GM21786 (cell line): ENCODE measurements at regions not wholly inside any gene's neighbourhood (a gene's known extent, or its start where the extent isn't known, plus 50 kb on each side); places are given as distances from the start of the nearest gene placed in this dataset.

Experiments
- ATAC-seq: cut with Tn5 transposase; IDR thresholded peaks from one replicate; pipeline ENCODE4 v1.9.1; 2021; ENCODE audit not compliant: unreplicated experiment

DNA sequence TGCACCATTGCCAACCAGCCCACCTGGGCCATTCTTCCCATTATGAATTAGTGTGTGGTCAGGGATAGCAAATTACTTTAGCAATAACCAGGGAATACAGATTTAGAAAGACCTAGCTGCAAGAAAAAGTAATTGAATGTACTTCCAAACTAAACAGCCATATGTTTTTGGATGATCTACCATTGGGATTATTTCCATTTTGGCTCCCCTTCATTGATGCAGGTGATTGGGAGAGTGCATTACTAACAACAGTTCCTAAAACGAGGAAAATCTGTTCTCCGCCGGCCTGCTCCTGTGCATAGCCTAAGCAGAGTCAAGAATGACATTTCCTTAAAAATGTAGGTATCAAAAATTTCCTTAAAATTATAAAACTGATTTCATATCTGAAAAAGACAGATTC is 58.5 kb downstream of the MAIP1 start:
- no peak for ATAC-seq

DNA sequence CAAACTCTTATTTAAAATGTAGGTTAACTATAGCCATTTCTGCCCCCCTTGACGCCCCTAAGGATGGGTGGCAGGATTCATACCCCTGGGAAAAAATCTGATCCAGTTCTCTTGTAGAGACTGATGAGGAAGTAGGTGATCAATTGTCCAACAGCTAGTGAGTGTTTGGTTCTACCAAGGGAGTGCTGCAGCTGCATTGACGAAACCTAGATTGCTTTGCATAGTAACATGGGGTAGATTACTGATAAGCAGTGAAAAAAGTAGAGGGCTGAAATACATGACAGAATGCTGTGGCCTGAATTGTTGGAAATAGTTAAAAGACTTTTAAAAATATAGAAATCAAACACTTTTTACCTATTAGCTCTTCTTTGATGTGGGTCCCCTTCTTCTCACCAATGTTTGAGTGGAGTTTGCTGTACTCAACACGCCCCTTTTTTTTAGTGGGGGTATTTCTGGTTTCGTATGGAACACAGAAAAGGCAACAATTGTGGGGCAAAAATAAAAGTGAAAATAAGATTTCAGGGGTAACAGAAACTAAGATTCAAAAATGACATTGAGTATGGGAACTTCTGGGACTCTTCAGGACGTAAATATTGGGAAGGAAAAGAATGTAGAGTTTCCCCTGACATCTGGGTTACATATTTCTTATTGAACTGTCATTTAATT is 66.2 kb downstream of the MAIP1 start:
- no peak for ATAC-seq

DNA sequence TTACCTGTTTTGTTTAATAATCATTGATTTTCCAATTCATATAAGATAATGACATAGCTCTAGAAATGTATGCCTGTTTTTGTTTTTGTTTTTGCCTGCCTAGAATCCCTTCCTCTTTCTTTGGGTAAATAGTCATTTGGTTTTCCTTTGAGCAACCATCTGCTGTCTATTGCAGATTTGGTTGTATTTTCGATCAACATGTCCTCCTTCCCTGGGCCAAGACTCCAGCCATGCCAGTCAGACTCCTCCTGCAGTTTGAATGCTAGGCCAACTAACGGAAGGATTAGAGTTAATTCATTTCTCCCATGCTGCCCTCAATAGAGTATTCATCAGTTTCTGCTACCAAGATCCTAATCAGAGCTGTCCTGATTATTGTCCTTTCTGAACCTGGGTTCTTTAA is 67.1 kb downstream of the MAIP1 start:
- ATAC-seq = no peak

DNA sequence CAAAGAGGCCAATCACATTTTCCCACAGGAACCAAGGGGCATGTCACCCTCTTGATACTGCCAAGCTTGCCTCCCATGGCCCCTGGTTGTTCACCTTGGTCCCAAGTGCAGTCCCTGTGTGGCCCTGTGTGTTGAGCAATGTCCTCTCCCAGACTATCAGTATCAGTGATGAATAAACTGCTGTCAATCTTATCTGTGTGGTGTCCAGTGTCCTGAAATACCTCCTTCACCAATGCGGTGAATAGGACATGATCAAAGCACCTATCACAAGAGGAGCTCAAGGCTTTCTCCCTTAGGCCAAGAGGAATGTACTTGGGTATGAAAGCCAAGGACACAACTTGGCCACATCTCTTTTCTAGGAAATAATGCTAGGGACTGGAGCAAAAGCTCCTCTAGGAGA is 68.2 kb downstream of the MAIP1 start:
- ATAC-seq = no peak

DNA sequence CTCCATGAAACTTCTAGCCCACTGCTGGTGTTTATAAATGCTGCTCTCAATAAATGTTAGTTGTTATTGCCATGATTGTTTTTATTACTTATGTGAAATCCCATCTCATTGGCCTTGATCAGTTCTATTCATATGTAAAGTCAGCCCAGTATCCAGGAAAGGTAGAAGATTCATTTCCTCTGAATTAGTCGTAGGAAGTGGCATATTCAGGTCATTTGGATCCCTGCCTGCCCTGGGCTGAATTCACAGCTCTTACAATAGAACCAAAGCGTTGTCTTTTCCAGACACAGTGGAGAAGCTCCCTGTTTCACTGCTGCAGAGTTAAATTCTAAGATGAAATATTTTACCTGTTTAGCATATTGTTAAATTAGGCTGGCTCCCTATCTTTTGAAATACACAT is 70.3 kb downstream of the MAIP1 start:
- ATAC-seq = no peak

DNA sequence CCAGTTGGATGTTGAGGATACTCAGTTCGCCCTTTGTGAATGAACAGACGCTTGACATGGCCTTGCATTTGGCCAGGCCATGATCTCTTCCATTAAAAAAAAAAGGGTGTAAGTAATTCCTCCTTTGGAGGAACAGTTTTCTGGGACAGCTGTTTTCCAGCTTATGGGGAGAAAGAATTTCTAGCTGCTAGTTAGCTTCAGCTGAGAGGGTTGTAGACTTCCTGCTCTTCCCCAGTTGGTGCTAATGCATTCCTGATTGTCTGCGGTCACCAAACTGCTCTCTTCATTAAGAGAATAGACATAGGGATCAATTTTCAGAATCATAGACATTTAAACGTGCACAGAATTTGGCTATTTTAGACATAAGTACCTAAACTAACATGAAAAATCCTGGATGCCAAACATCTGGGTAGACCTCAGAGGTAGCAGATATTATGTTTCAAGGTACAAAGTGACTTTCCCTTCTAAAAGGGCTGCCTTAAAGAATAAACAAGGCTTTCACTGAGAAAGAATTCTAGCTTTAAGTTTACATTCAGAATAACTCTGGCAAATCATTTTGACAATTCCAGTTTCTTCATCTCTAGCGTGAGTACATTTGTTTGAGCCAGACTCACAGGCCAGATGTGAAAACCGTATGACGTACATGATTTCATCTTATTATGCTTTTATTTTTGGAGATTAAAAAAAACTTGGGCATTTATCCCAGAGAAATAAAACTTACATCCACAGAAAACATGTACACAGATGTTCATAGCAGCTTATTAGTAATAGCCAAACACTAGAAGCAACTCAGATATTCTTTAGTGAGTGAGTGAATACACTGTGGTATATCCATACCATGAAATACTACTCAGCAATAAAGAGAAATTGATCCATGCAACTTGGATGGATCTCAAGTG is 71.2 kb downstream of the MAIP1 start:
- no peak for ATAC-seq

DNA sequence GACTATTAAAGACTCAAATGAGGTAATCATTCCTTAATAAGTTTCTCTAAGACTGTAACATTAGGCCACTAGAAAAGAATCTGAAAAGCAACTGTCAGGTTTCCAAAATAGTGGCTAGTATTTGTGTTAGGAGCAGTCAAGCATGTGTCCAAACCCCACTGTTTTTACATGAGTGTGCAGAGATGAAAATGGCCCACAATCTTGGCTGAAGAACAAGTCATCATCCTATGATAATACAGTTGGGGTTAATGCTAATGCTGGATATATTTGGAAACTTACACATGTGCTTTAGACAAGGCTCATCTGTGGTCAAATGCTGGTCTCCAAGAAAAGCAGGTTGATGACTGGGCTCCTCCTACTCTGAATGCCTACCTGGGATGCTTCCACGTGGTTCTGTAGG is 73.6 kb downstream of the MAIP1 start:
- no peak for ATAC-seq

DNA sequence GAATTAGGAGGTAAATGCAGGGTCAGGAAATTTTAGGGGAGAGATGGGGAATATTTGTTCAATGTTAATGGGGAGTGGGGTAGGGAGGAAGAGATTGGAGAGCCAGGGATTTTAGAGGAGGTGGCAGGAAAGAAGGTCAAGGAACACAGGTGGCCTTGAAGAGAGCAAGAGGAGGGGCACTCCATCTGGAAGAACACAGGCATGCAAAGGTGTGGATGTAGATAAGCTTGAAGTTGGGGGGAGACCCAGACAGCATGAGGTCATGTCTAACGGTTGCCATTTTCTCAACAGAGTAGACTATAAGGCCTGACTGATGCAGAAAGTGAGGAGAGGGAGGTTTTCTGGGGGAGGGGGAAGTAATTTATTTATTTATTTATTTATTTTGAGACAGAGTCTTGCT is 77.5 kb downstream of the MAIP1 start:
- ATAC-seq = no peak

DNA sequence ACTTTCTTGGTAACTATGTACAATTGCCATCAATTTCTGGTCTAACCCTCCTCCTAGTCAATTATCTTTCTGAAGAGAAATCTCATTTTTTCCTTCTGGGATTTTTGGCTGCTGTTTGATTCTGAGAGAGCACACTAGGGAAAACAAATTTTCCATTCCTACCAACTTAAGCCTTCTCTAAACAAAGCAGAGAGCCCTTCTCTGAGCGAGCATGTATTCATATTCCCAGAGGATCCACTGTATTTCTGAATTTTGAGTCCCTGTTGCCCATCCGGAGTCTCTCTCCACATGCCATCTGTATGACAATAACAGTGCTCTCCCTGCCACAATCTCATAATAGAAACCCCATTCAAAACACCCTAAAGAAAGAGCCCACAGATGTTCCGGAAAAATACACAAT is 78.5 kb downstream of the MAIP1 start:
- no peak for ATAC-seq

DNA sequence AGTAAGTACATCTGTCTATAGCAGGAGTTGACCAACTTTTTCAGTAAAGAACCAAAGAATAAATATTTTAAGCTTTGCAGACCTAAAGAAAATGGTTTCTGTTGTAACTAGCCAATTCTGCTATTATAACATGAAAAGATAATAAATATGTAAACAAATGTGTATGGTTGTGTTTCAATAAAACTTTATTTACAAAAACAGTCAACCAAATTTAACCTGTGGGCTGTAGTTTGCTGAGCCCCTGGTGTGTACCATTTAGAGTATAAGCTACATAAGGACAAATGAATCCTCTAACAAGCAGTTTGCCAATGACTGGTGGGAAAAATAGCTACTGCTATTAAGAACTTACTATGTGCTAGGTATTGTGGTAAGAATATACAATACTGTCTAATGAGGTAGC is 79.4 kb downstream of the MAIP1 start:
- no peak for ATAC-seq

DNA sequence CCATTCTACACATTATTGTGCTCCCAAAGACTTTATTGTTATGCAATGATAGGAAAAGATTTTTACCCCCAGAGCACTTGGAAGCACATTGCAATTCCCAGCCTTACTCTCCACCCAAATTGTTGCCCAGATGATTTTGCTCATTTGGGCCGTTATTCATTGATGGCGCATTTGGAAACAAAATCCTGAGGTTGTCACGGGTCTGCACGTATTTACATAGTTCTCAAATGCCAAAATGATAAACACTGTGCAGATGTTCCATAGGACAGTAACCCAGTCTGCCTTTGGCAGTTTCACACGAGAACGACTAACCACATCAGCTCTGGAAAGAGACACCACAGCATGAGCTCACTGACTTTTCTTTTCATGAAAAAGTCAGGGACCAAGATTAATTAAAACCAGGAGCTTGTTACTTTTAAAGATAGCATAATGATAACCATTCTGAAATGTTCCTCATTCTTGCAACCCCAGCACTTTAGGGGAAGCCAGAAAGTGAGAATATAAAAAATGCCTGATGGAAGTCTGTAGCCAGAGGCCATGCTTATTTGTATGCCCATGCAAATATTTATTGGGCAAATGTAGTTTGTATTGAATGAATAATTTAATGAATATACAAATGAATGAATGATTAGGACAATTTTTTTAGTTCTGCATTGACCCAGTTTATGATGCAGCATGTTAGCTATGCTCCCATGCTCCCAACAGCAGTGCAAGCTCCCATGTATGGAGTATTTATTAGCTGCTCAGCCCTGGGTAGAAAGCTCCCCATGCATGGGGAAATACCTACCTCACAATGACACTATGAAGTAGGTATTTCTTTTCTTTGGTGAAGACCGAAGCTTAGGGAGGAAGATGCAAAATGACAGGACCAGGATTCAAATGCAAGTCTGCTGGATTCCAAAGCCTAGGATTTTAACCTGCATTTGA is 84.6 kb downstream of the MAIP1 start:
- ATAC-seq = no peak

DNA sequence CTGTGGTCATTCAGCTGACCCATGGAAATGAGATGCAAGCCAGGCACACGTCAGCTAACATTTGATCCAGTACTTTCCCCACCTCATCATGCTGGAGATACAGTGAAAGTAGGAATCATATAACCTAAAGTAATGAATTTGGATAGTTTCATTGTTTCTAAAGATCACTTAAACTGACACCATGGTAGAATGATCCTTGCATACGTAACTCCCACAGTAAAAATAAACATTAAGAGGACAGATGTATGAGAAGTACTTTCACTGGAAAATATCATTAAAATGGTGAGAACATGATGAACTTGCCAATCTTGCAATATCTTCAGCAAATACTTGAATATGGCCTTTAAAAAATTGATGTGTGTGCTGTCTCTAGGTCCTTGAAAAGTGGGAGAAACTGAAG is 85.4 kb downstream of the MAIP1 start:
- no peak for ATAC-seq

DNA sequence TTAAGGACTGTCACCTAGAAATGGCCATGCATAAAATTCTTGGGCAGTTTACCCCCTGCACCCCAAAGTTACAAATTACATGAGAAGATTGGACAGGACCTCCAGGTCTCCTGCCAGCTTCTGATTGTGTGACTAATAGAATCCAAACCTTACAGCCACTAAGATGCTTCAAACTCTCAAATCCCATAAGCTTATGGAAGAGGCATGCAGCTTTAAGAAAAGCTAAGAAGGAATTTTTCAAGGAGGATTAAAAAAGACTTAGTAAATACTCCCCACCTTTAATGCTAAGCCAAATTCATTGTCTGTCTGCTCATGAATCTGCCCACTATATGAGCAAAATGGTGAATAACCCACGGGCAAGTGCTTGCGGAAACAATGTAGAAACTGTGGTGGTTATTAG is 86.3 kb downstream of the MAIP1 start:
- no peak for ATAC-seq

DNA sequence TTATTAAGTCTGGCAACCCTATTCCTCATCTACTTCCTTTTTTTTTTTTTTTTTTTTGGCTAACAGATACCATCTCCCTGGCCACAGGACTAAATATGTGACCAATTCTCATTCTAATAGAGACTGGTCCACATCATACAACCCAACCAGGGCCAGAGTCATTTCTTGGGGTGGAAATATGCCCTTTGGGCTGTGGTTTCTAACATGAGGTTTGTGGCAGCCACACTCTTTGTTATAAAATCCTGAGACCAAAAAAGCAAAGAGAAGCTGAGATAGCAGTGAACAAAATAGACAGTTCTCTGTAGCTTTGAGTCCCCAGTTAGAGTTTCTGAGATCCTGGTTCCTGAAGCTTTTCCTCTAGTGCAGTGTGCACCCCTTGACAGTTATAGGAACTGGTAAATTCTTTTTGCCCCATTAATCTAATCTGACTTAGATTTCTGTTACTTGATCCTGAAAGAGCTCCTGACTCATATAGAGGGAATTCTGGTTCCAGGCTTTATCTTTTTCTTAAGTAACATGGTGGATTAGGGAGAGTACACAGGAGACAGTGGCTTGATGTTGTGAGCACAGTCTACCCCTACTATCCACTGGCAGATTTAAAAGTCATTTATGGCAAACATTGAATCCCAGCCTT is 86.8 kb downstream of the MAIP1 start:
- ATAC-seq = no peak

DNA sequence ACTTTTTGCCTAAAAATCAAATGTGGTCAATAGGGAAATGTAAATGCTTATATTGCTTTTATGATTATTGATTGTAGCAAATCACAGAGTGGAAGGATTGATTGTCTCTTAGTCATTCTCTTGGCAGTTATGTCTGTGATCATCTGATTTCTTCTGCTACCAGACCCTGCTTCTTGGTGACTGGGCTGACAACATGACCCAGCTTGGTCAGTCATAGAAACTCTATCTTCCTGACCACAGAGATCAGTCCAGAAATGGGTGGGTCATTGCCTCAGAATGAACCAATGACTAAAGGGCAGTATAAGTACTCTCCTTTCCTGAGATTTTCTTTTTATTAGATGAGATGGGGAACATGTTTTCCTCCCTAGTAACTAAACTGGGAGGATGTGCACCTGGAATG is 87.6 kb downstream of the MAIP1 start:
- no peak for ATAC-seq

DNA sequence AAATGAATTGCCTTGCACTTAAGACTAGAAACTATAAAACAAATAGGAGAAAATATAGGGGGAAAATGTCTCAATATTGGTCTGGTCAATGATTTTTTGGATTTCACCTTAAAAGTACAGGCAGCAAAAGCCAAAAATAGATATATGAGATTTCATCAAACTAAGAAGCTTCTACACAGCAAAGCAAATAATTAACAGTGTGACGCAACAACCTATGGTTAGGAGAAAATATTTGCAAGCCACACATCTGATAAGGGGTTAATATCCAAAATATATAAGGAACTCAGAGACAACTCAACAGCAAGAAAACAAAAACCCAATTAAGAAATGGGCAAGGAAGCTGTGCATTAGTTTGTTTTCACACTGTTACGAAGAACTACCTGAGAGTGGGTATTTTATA is 89.1 kb downstream of the MAIP1 start:
- no peak for ATAC-seq

DNA sequence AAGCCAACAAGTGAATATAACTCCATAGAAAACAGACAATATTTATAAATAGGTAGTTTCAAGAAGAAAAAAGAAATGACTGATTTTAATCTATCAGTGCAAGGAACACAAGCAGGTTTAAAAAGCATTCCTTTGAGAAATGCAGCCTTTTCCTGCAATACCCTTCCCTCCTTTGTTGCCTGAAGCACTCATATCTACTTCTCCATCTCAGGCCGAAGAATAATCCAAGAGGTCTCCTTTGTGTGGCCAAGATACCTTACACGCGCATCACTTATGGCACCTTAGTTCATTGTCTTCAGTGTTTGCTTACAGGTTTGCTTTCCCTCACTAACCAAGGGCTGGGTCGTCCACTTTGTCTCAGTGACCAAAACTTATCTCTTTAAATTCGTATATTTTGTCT is 93.0 kb downstream of the MAIP1 start:
- no peak for ATAC-seq

DNA sequence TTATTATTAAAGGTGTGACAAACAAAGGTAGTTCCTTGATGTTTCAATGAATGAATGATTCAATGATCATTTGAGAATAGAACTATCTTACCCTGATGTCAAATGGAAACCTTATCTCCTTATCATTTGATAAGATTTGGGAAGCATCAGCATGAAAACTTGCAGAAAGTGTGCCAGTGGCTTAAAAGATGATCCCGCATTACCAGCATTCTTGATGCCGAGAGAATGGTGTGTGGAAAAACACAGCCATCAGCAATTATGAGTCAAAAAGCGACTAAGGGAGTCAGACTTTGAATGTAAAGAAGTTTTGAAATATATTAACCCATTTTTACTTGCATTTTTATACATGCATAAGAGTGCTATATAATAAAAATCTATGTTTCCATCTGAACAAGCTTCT is 93.7 kb downstream of the MAIP1 start:
- no peak for ATAC-seq

DNA sequence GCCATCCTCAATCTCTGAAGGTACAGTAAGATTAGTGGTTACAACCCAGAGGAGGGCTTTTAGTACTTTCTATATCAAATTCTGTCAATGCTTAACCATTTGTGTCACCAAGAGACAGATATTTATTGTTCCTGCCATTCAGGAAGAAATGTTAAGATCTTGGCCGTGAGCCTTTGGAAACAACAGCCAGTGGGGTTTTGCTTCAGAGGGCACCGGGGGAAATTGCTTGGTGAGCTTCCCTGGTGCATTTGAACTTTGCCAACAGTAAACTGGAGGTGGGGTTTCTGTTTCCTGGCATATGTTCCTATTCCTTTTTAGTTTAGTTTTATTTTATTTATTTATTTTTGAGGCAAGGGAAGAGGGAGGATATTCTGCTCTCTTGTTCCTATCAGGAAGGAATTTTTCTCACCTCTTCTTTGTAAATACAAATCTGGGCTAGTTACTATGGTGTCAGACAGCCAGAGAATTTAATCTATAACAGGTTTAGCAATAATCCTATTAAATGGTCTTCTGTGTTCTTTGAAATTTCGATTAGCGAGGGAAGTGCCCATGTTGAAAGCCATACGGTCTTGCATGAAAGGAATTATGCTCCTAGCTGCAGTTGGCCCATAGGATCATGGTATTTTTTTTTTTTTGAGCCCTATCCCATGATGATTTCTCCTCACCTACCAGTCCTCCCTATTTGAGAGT is 95.7 kb downstream of the MAIP1 start:
- ATAC-seq = no peak

DNA sequence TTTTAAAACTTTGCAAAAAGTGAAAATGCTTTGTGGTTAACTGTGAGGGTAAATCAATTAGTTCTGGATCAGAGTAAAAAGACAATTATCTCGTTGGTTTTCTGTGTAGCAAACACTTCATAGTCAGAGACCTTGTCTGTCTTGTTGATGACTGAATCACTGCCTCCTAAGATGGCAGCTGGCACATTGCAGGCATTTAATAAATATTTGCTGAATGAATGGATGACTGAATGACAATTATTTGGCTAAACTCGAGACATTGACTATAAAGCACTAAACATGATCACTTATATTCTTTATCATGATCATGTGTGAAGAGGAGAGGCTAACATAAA is 96.2 kb downstream of the MAIP1 start:
- no peak for ATAC-seq

DNA sequence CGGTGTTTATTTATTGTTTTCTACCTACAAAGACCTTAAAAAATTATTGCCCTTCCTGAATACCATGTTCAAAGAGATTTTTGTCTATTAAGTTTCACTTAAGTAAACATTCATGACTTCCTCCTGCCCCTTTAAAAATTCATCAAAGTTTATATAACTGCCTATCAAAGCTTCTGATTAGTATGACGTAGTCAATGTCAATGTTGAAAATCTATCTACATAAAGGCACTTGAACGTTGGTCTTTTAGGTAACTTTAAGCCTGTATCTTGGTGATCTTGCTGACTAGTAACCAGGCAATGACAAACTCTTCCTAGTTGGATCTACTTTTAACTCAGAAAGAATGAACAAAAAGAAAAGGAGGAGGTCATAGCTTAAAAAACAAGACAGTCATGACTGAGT is 97.2 kb downstream of the MAIP1 start:
- ATAC-seq = no peak
